Sigmoid colon (tissue), 4 donors: ENCODE measurements at regions not wholly inside any gene's neighbourhood (a gene's known extent, or its start where the extent isn't known, plus 50 kb on each side); places are given as distances from the start of the nearest gene placed in this dataset.

Experiments used
- EP300 ChIP-seq, 4 donors: sonication (generic); formaldehyde crosslinking; IDR thresholded peaks; one replicate each; pipeline ENCODE4 v1.6.1; 2017; ENCODE audit warnings: antibody characterized with exemption in 4 of 4
- POLR2A ChIP-seq, 2 donors: fragments of 450-650 bp; IDR thresholded peaks; one replicate each; pipeline ENCODE4 v1.6.1; 2016; ENCODE audit warnings: antibody characterized with exemption in 2 of 2, mild to moderate bottlenecking in 2 of 2, moderate library complexity in 2 of 2
- POLR2AphosphoS5 ChIP-seq, 4 donors: sonication (generic); formaldehyde crosslinking; IDR thresholded peaks; one replicate each; pipeline ENCODE4 v1.6.1; 2017; ENCODE audit warnings: antibody characterized with exemption in 4 of 4
- TF ChIP-seq, protein P1 (sequence below), 4 experiments: fragments of 450-650 bp in 3 of 4; fragments of 200-600 bp in 1 of 4; IDR thresholded peaks; one replicate each; pipeline ENCODE4 v1.5.1; 2016 to 2019; ENCODE audit warnings: antibody characterized with exemption in 4 of 4, mild to moderate bottlenecking in 3 of 4, moderate library complexity in 2 of 4

DNA sequence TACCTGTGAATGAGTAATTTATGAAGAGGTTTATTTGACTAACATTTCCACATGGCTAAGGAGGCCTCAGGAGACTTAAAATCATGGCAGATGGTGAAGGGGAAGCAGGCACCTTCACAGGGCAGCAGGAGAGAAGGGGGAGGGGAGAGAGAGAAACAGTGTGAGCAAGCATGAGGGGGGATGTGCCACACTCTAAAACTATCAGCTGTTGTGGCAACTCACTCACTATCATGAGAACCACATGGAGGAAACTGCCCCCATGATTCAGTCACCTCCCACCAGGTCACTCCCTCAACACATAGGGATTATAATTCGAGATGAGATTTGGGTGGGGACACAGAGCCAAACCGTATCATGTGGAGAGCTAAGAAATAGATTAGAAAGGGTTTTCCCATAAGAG is 309.0 kb downstream of the RDH14 start:
- TF ChIP-seq, protein P1, sequence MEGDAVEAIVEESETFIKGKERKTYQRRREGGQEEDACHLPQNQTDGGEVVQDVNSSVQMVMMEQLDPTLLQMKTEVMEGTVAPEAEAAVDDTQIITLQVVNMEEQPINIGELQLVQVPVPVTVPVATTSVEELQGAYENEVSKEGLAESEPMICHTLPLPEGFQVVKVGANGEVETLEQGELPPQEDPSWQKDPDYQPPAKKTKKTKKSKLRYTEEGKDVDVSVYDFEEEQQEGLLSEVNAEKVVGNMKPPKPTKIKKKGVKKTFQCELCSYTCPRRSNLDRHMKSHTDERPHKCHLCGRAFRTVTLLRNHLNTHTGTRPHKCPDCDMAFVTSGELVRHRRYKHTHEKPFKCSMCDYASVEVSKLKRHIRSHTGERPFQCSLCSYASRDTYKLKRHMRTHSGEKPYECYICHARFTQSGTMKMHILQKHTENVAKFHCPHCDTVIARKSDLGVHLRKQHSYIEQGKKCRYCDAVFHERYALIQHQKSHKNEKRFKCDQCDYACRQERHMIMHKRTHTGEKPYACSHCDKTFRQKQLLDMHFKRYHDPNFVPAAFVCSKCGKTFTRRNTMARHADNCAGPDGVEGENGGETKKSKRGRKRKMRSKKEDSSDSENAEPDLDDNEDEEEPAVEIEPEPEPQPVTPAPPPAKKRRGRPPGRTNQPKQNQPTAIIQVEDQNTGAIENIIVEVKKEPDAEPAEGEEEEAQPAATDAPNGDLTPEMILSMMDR (IDR thresholded peaks at IDR 0.05), result no peak
- no peak for TF ChIP-seq POLR2A (IDR thresholded peaks at IDR 0.05)
- TF ChIP-seq EP300 (IDR thresholded peaks at IDR 0.05), result no peak
- no peak for TF ChIP-seq POLR2AphosphoS5 (IDR thresholded peaks at IDR 0.05)
